HL-60 (cell line): ENCODE measurements at regions not wholly inside any gene's neighbourhood (a gene's known extent, or its start where the extent isn't known, plus 50 kb on each side); places are given as distances from the start of the nearest gene placed in this dataset.

Source experiments
- DNase-seq, 2 experiments: peaks; one replicate each; pipeline ENCODE4 v3.0.0-alpha.2; 2010 to 2020; ENCODE audit warnings: low read depth in 1 of 2, low spot score in 1 of 2
- H3K27ac ChIP-seq: fragments of 250-450 bp; sonication (Bioruptor Pico); replicated peaks from 2 replicates; pipeline ENCODE4 v1.5.1; 2020; ENCODE audit warnings: mild to moderate bottlenecking, moderate library complexity
- H3K27me3 ChIP-seq: fragments of 250-450 bp; sonication (Bioruptor Pico); 2 replicates; pipeline ENCODE4 v1.5.1; 2021; ENCODE audit warnings: mild to moderate bottlenecking, moderate library complexity; ENCODE audit not compliant: insufficient read depth, poor library complexity, severe bottlenecking
- H3K4me3 ChIP-seq: replicated peaks from 2 replicates; pipeline ENCODE4 v1.5.1; 2011; ENCODE audit warnings: mild to moderate bottlenecking, control low read depth, low read length; ENCODE audit not compliant: insufficient read depth
- CTCF ChIP-seq: IDR thresholded peaks from one replicate; pipeline ENCODE4 v1.5.1; 2011; ENCODE audit warnings: low read length, control low read depth, inconsistent platforms; ENCODE audit not compliant: insufficient read depth
- GABPA ChIP-seq: IDR thresholded peaks from 2 replicates; pipeline ENCODE4 v1.6.1; 2012; ENCODE audit warnings: low read depth
- POLR2AphosphoS5 ChIP-seq: IDR thresholded peaks from 2 replicates; pipeline ENCODE4 v1.6.1; 2012; ENCODE audit warnings: low read depth
- REST ChIP-seq: IDR thresholded peaks from 2 replicates; pipeline ENCODE4 v1.6.1; 2012; ENCODE audit warnings: low read depth; ENCODE audit not compliant: insufficient replicate concordance
- SPI1 ChIP-seq: IDR thresholded peaks from 2 replicates; pipeline ENCODE4 v1.6.1; 2012; ENCODE audit warnings: low read depth, mild to moderate bottlenecking, borderline replicate concordance

- Histone ChIP-seq H3K27me3 (no peaks in the 10 kb centered on the region), H3K27ac (no peak overlapping the region), H3K4me3 (no peak overlapping the region)
- no peak for DNase-seq
- peak; percentile 14 for TF ChIP-seq CTCF
- TF ChIP-seq POLR2AphosphoS5 = no peak
- TF ChIP-seq REST = no peak
- no peak for TF ChIP-seq GABPA
- TF ChIP-seq SPI1 = no peak
These were observed 50.8 kb upstream of the SLC36A4 start for GRCh38 chr11:93248602-93249001.

- DNase-seq = no peak
- H3K27ac ChIP-seq = no peak overlapping the region
- H3K27me3 ChIP-seq = no peaks in the 10 kb centered on the region
- TF ChIP-seq POLR2AphosphoS5 (no peak), SPI1 (no peak), REST (no peak), GABPA (no peak), CTCF (no peak)
- no peak overlapping the region for H3K4me3 ChIP-seq
These were observed 51.8 kb upstream of the SLC36A4 start for GRCh38 chr11:93249459-93250220.

- H3K27ac ChIP-seq = no peak overlapping the region
- TF ChIP-seq GABPA = no peak
- no peaks in the 10 kb centered on the region for H3K27me3 ChIP-seq
- no peak overlapping the region for H3K4me3 ChIP-seq
- no peak for DNase-seq
These were observed 52.5 kb upstream of the SLC36A4 start for GRCh38 chr11:93250326-93250725.

- Histone ChIP-seq H3K27me3 (peaks cover 2% of the 10 kb centered on the region), H3K4me3 (no peak overlapping the region), H3K27ac (no peak overlapping the region)
- TF ChIP-seq SPI1 (no peak), GABPA (no peak), REST (no peak), POLR2AphosphoS5 (no peak), CTCF (no peak)
- no peak for DNase-seq
These were observed 54.1 kb upstream of the SLC36A4 start for GRCh38 chr11:93251922-93252321.
